Body of pancreas (tissue), 4 donors: ENCODE measurements at regions not wholly inside any gene's neighbourhood (a gene's known extent, or its start where the extent isn't known, plus 50 kb on each side); places are given as distances from the start of the nearest gene placed in this dataset.

Experiments used
- ATAC-seq: fragments of 150-250 bp; one replicate; pipeline ENCODE4 v1.9.1; 2016
- DNase-seq, 4 donors: peaks; one replicate each; pipeline ENCODE4 v3.0.0-alpha.2; 2019
- H3K27ac ChIP-seq, 4 donors: fragments of 200-600 bp; sonication (generic); 1 replicate in 3 of 4; 2 replicates in 1 of 4; pipeline versions ENCODE4 v1.5.1 to v1.6.1; 2016 to 2019; ENCODE audit warnings: mild to moderate bottlenecking in 1 of 4, mixed read lengths in 1 of 4, moderate library complexity in 1 of 4
- H3K27me3 ChIP-seq, 2 donors: fragments of 200-600 bp; sonication (generic); one replicate each; pipeline ENCODE4 v1.6.0; 2016; ENCODE audit warnings: mild to moderate bottlenecking in 1 of 2
- H3K36me3 ChIP-seq, 2 donors: fragments of 200-600 bp; sonication (generic); replicated peaks in 1 of 2; 2 replicates each; pipeline ENCODE4 v1.5.1; 2016; ENCODE audit warnings: low read depth in 2 of 2; ENCODE audit not compliant: insufficient read depth in 1 of 2
- H3K4me1 ChIP-seq: fragments of 200-600 bp; sonication (generic); one replicate; pipeline ENCODE4 v1.6.0; 2016
- H3K4me3 ChIP-seq, 2 donors: fragments of 200-600 bp; sonication (generic); 1 replicate in 1 of 2; 2 replicates in 1 of 2; pipeline ENCODE4 v1.5.1; 2016 to 2019
- H3K9me3 ChIP-seq, 3 donors: fragments of 200-600 bp; sonication (generic); 1 replicate in 2 of 3; 2 replicates in 1 of 3; pipeline ENCODE4 v1.5.1; 2016
- POLR2A ChIP-seq, 3 donors: fragments of 450-650 bp; IDR thresholded peaks; one replicate each; pipeline ENCODE4 v1.6.1; 2016; ENCODE audit warnings: antibody characterized with exemption in 3 of 3, mild to moderate bottlenecking in 2 of 3
- WGBS, 2 donors: methylation state at CpG; one replicate each; pipeline ENCODE4 v1.1.5; 2017; 5-methylcytosine and 5-hydroxymethylcytosine counted together
- intact Hi-C: fragments of 100-400 bp; cut with DNase I; formaldehyde crosslinking; loops from one replicate; pipeline ENCODE4 v1.15.1; 2023
- TF ChIP-seq, protein P1 (sequence below), 7 experiments: fragments of 450-650 bp in 4 of 7; fragments of 200-600 bp in 3 of 7; sonication (generic) in 3 of 7; IDR thresholded peaks; one replicate each; pipeline ENCODE4 v1.5.1; 2016 to 2019; ENCODE audit warnings: antibody characterized with exemption in 7 of 7

DNA sequence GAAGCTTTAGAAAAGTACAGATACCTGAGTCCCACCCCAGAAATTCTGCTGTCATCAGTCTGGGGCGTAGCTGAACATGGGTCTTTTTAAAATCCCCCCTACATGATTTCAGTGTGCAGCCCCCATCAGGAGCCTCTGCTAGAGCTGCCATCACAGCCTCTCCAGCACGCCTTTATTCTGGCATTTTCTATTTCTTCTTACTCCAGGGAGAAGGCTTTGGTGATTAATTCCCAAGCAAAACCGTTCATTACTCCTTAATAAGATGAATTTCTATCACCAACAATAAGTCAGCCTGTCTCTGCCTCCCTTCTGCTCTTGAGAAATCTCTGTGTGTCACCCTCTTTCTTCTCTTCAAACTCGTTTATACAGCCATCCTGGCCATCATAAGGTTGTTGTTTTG is 160.3 kb downstream of the KATNAL1 start:
- Histone ChIP-seq H3K27ac (no peak overlapping the region), H3K4me3 (no peak overlapping the region), H3K27me3 (no peaks in the 10 kb centered on the region), H3K36me3 (no peaks in the 10 kb centered on the region), H3K9me3 (peaks cover 0 to 6% (median 0%) of the 10 kb centered on the region in 3 donors), H3K4me1 (peaks cover 10% of the 10 kb centered on the region)
- ATAC-seq (no peak), DNase-seq (no peak)
- no peak for TF ChIP-seq POLR2A (IDR thresholded peaks at IDR 0.05)
- TF ChIP-seq, protein P1, sequence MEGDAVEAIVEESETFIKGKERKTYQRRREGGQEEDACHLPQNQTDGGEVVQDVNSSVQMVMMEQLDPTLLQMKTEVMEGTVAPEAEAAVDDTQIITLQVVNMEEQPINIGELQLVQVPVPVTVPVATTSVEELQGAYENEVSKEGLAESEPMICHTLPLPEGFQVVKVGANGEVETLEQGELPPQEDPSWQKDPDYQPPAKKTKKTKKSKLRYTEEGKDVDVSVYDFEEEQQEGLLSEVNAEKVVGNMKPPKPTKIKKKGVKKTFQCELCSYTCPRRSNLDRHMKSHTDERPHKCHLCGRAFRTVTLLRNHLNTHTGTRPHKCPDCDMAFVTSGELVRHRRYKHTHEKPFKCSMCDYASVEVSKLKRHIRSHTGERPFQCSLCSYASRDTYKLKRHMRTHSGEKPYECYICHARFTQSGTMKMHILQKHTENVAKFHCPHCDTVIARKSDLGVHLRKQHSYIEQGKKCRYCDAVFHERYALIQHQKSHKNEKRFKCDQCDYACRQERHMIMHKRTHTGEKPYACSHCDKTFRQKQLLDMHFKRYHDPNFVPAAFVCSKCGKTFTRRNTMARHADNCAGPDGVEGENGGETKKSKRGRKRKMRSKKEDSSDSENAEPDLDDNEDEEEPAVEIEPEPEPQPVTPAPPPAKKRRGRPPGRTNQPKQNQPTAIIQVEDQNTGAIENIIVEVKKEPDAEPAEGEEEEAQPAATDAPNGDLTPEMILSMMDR (IDR thresholded peaks at IDR 0.05), result no peak
- intact Hi-C loops, result no loop called here
- WGBS, 2 donors, result 59 to 74% methylated on average over 4 of the region's 4 CpGs

DNA sequence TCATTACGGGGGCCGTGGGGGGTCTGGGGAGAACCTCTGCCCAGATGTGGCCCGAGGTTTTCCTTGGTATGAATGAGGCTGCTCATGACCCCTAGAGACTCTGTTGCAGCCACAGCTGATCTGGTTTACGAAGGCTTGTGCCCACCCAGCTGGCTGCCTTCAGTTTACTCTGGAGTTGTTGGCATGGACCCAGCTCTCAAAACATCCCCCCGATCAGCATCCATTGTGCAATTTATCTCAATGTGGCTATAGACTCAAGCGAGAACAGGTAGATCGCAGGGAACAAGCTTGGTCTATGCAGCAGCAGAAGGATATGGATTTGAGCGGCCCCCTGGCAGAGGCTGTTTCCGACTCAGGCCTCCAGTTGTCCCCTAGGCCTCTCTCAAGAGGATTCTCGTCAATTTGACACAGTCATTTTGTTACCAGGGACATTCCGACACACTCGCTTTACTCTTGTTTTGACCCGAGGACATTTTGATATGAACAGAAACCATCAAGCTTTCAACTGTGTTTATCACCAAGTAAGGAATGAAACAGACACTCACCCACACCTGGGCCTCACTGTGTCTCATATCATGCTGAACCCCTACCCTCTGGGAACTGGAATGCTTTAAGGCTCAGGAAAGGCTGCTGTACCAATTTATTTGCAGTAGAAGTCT is 161.5 kb downstream of the KATNAL1 start:
- Histone ChIP-seq H3K27ac (no peak overlapping the region), H3K9me3 (peaks cover 0 to 6% (median 0%) of the 10 kb centered on the region in 3 donors), H3K4me3 (no peak overlapping the region), H3K36me3 (no peaks in the 10 kb centered on the region), H3K27me3 (no peaks in the 10 kb centered on the region), H3K4me1 (peaks cover 10% of the 10 kb centered on the region)
- WGBS, 2 donors, result 74 to 77% methylated on average over 13 of the region's 13 CpGs
- no peak for TF ChIP-seq POLR2A (IDR thresholded peaks at IDR 0.05)
- TF ChIP-seq, protein P1 (IDR thresholded peaks at IDR 0.05), result no peak
- ATAC-seq, result no peak
- intact Hi-C loops, result no loop called here
- DNase-seq, result no peak

DNA sequence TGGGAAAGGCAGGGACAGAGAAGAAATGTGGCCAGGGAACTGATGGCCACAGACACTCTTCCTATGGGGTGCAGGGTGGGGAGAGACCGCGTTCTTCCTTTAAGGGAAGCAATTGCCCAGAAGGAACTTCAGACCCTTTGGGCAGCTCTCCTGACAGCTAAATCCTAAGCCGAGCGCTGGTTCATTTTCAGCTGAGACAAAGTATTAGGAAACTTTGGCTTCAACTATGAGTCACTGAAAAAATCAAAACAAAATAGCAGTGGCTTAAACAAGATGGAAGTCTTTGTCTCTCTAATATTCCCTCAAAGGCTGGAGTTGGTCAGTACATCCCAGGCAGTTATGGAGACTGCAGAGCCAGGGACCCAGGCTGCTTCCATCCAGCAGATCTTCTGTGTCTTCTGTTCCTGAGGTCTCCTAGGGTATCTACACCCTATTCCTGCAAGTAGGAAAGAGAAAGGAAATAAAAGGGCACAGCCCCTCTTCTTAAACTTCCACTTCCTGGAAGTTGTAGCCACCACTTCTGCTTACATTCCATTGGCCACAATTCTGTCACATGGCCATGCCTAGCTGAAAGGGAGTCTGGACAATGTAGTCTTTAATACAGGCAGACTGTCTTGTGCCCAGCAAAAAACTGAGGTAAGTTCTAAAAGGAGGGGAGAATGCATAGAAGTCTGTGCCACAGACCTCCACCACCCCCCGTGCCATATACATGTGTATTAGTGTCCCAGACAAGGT is 163.5 kb downstream of the KATNAL1 start:
- ATAC-seq, result no peak
- Histone ChIP-seq H3K9me3 (peaks cover 0 to 6% (median 0%) of the 10 kb centered on the region in 3 donors), H3K27me3 (no peaks in the 10 kb centered on the region), H3K4me3 (no peak overlapping the region), H3K4me1 (peaks cover 10% of the 10 kb centered on the region), H3K27ac (peak overlapping the region in 2 of 4 donors; percentile 65 to 67), H3K36me3 (no peaks in the 10 kb centered on the region)
- intact Hi-C loops, result no loop called here
- no peak for TF ChIP-seq POLR2A (IDR thresholded peaks at IDR 0.05)
- TF ChIP-seq, protein P1 (IDR thresholded peaks at IDR 0.05), result no peak
- 92 to 95% methylated on average over 5 of the region's 5 CpGs for WGBS, 2 donors
- no peak for DNase-seq

DNA sequence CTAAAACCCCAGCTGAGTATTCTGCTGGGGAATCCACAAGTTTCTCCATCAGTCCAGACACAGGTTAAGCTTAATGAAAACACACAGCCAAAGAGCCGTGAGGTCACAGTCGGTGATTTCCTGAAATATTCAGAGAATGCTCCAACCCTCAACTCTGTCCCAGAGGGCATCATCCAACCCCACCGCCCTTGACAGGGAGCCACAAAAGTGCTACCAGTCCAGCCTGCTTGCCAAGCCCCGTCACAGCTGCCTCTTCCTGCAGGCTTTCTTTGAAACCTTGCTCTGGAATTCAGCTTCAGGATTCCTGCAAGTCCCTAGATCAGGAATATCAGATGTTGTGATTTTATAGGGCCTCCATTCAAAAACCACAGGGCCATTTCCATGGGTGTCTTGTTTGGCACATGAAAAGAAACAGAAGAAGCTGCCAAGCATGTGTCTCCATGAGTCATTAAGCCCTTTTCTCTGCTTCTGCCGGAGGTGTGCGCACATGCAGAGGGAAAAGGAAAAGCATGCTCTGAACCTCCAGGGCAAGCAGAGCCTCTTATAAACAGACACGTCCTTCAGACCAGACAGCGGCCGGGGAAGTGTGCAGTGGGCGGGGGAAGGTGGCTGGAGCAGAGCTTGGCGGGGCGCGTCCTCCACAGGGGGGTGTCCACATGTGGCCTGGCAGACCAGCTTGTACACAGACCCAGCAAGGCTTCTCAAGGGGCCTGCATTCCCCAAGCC is 164.7 kb downstream of the KATNAL1 start:
- H3K27ac ChIP-seq, result peak overlapping the region in 3 of 4 donors; percentile 16 to 67 (median 65)
- ATAC-seq, result peak; percentile 86
- no peak overlapping the region for H3K4me3 ChIP-seq
- peak; percentile 46 to 66 (median 54) for DNase-seq
- H3K9me3 ChIP-seq, result peaks cover 0 to 6% (median 0%) of the 10 kb centered on the region in 3 donors
- H3K4me1 ChIP-seq, result peaks cover 10% of the 10 kb centered on the region
- no peaks in the 10 kb centered on the region for H3K27me3 ChIP-seq
- 22 to 41% methylated on average over 6 to 13 of the region's 13 CpGs for WGBS, 2 donors
- no peak for TF ChIP-seq POLR2A (IDR thresholded peaks at IDR 0.05)
- TF ChIP-seq, protein P1 (IDR thresholded peaks at IDR 0.05), result no peak
- intact Hi-C loops, result no loop called here
- no peaks in the 10 kb centered on the region for H3K36me3 ChIP-seq
